HCT116 (cell line): ENCODE measurements at regions not wholly inside any gene's neighbourhood (a gene's known extent, or its start where the extent isn't known, plus 50 kb on each side); places are given as distances from the start of the nearest gene placed in this dataset.

Source experiments
- ATAC-seq: fragments of 200-7000 bp; cut with Tn5 transposase; 2 replicates; pipeline ENCODE4 v1.9.1; 2020; ENCODE audit warnings: mild to moderate bottlenecking, moderate library complexity
- BruUV-seq: library from RNA; stranded (reverse); fragments of 400-500 nt; replicated peaks from 2 replicates; lab custom pipeline; 2021; lab: Mats Ljungman, UMichigan
- CTCF ChIA-PET: fragments of 300-600 bp; sonication (Branson Sonifier 250); formaldehyde crosslinking; loops from one replicate; lab custom pipeline; 2021; ENCODE audit warnings: antibody characterized with exemption; lab: Charles Lee
- POLR2A ChIA-PET: fragments of 300-600, 350-600 bp; sonication (Branson Sonifier 250); formaldehyde crosslinking; loops from one replicate; lab custom pipeline; 2021; ENCODE audit warnings: antibody characterized with exemption; lab: Charles Lee
- RAD21 ChIA-PET, 2 experiments: fragments of 300-600 bp; sonication (Branson Sonifier 250); formaldehyde crosslinking; loops; one replicate each; lab custom pipeline; 2023; ENCODE audit warnings: low total read pairs in 2 of 2; ENCODE audit not compliant: uncharacterized antibody in 2 of 2, unreplicated experiment in 2 of 2, low non-redundant PET in 1 of 2; lab: Charles Lee
- DNase-seq: peaks from one replicate; pipeline ENCODE4 v3.0.0-alpha.2; 2010; ENCODE audit warnings: low read depth, low spot score
- H2AFZ ChIP-seq: fragments of 200-600 bp; shearing (Covaris generic), sonication (generic); 2 replicates; pipeline ENCODE4 v1.6.1; 2017; ENCODE audit warnings: low read depth, mixed run types, mixed read lengths, antibody characterized with exemption, low read length; ENCODE audit not compliant: poor library complexity, severe bottlenecking
- H3K27ac ChIP-seq: 2 replicates; pipeline ENCODE4 v1.5.1; 2012; ENCODE audit warnings: low read depth, low read length
- H3K27me3 ChIP-seq: fragments of 200-600 bp; sonication (generic); 2 replicates; pipeline ENCODE4 v1.6.1; 2016; ENCODE audit warnings: mixed run types, low read length, mixed read lengths; ENCODE audit not compliant: insufficient read depth
- H3K36me3 ChIP-seq, 2 experiments: fragments of 200-500 bp in 1 of 2; fragments of 200-600 bp in 1 of 2; sonication (Bioruptor generic) in 1 of 2; sonication (generic) in 1 of 2; 2 replicates each; pipeline versions ENCODE4 v1.5.1 to v1.6.1; 2014 to 2016; ENCODE audit warnings: low read length in 2 of 2, inconsistent platforms in 1 of 2, mixed read lengths in 1 of 2, mixed run types in 1 of 2; ENCODE audit not compliant: insufficient read depth in 2 of 2, control insufficient read depth in 1 of 2
- H3K4me1 ChIP-seq, 2 experiments: fragments of 200-600 bp in 1 of 2; sonication (generic) in 1 of 2; 2 replicates each; pipeline versions ENCODE4 v1.5.1 to v1.6.1; 2012 to 2017; ENCODE audit warnings: low read length in 2 of 2, inconsistent platforms in 1 of 2, mild to moderate bottlenecking in 1 of 2, mixed read lengths in 1 of 2, mixed run types in 1 of 2, moderate library complexity in 1 of 2; ENCODE audit not compliant: insufficient read depth in 2 of 2, control insufficient read depth in 1 of 2
- H3K4me2 ChIP-seq: fragments of 200-600 bp; sonication (generic); 2 replicates; pipeline ENCODE4 v1.6.1; 2017; ENCODE audit warnings: mixed run types, low read length, mixed read lengths
- H3K4me3 ChIP-seq, 2 experiments: fragments of 200-600 bp in 1 of 2; sonication (generic) in 1 of 2; replicated peaks in 1 of 2; 2 replicates each; pipeline ENCODE4 v1.5.1; 2011 to 2016; ENCODE audit warnings: low read length in 2 of 2, control low read depth in 1 of 2, low read depth in 1 of 2, mild to moderate bottlenecking in 1 of 2, mixed read lengths in 1 of 2, mixed run types in 1 of 2
- H3K79me2 ChIP-seq: fragments of 200-600 bp; sonication (generic); 2 replicates; pipeline ENCODE4 v1.6.1; 2017; ENCODE audit warnings: mild to moderate bottlenecking, mixed run types, low read length, moderate library complexity, mixed read lengths; ENCODE audit not compliant: insufficient read depth
- H3K9ac ChIP-seq: fragments of 200-600 bp; sonication (generic); 2 replicates; pipeline ENCODE4 v1.6.1; 2016; ENCODE audit warnings: low read length, mixed read lengths
- H3K9me2 ChIP-seq: fragments of 200-600 bp; sonication (generic), shearing (Covaris generic); 2 replicates; pipeline ENCODE4 v1.6.1; 2017; ENCODE audit warnings: mixed run types, mild to moderate bottlenecking, moderate library complexity; ENCODE audit not compliant: insufficient read depth
- H3K9me3 ChIP-seq, 2 experiments: fragments of 200-500 bp in 1 of 2; fragments of 200-600 bp in 1 of 2; sonication (Bioruptor generic) in 1 of 2; sonication (generic) in 1 of 2; 2 replicates each; pipeline ENCODE4 v1.6.1; 2014 to 2017; ENCODE audit warnings: low read length in 2 of 2, mixed read lengths in 2 of 2, inconsistent platforms in 1 of 2, low read depth in 1 of 2, mild to moderate bottlenecking in 1 of 2, mixed run types in 1 of 2, moderate library complexity in 1 of 2; ENCODE audit not compliant: control insufficient read depth in 1 of 2, insufficient read depth in 1 of 2
- H4K20me1 ChIP-seq: fragments of 200-600 bp; sonication (generic), shearing (Covaris generic); 2 replicates; pipeline ENCODE4 v1.6.1; 2017; ENCODE audit warnings: mixed run types, mild to moderate bottlenecking, moderate library complexity; ENCODE audit not compliant: insufficient read depth
- CBX3 ChIP-seq: IDR thresholded peaks from 2 replicates; pipeline ENCODE4 v1.6.1; 2012; ENCODE audit warnings: low read depth
- CEBPB ChIP-seq: IDR thresholded peaks from 2 replicates; pipeline ENCODE4 v1.6.1; 2012; ENCODE audit warnings: low read depth
- EGR1 ChIP-seq: IDR thresholded peaks from 2 replicates; pipeline ENCODE4 v1.6.1; 2012; ENCODE audit warnings: low read depth
- ELF1 ChIP-seq: IDR thresholded peaks from 2 replicates; pipeline ENCODE4 v1.6.1; 2012; ENCODE audit warnings: low read depth, borderline replicate concordance
- EZH2 ChIP-seq: fragments of 200-600 bp; sonication (generic); IDR thresholded peaks from 2 replicates; pipeline ENCODE4 v1.6.1; 2017; ENCODE audit warnings: antibody characterized with exemption, mixed run types
- FOSL1 ChIP-seq: IDR thresholded peaks from 2 replicates; pipeline ENCODE4 v1.6.1; 2012; ENCODE audit warnings: low read depth
- RAD21 ChIP-seq: IDR thresholded peaks from 2 replicates; pipeline ENCODE4 v1.6.1; 2012; ENCODE audit warnings: low read depth, mild to moderate bottlenecking
- SP1 ChIP-seq: IDR thresholded peaks from 2 replicates; pipeline ENCODE4 v1.6.1; 2012; ENCODE audit warnings: low read depth
- SRF ChIP-seq: IDR thresholded peaks from 2 replicates; pipeline ENCODE4 v1.6.1; 2012; ENCODE audit warnings: low read depth
- ZFX ChIP-seq: fragments of 450-650 bp; IDR thresholded peaks from 2 replicates; pipeline ENCODE4 v1.6.1; 2017
- ZNF274 ChIP-seq: fragments of 200-500 bp; sonication (Bioruptor generic); IDR thresholded peaks from 2 replicates; pipeline ENCODE4 v1.6.1; 2014; ENCODE audit warnings: mild to moderate bottlenecking, low read depth, low read length, inconsistent platforms
- intact Hi-C: fragments of 100-400 bp; cut with micrococcal nuclease; formaldehyde crosslinking; loops from 2 replicates; pipeline ENCODE4 v1.10.0; 2022
- TF ChIP-seq, protein P1 (sequence below): IDR thresholded peaks from 2 replicates; pipeline ENCODE4 v1.6.1; 2012; ENCODE audit warnings: low read depth

DNA sequence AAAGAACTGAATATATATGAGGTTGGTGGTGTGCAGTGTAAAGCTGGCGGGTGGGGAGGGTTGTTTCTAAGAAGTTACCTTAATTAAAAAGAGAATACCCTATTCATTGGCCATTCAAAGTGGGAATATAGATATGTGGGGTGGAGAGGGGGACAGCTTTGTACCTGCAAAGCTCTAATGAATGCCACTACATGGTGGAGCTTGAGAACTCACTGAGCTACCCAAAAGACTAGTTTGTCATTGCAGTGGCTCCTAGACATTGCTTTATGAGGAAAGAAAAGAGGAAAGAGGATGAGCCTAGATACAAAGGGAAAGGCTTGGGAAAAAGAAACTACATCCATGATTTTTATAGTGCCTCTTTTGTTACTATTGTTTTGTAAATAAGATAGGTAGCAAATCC, 209.9 kb upstream of the SPRY1 start:
- H4K20me1 ChIP-seq: no peaks in the 10 kb centered on the region
- H3K9me3 ChIP-seq: no peaks in the 10 kb centered on the region
- no TSS peak for BruUV-seq
- H3K9ac ChIP-seq: no peak overlapping the region
- H3K79me2 ChIP-seq: no peaks in the 10 kb centered on the region
- no peak overlapping the region for H3K4me3 ChIP-seq
- no peaks in the 10 kb centered on the region for H3K27me3 ChIP-seq
- DNase-seq (no peak), ATAC-seq (no peak)
- POLR2A ChIA-PET: no interaction called here
- RAD21 ChIA-PET: no interaction called here
- H2AFZ ChIP-seq: no peak overlapping the region
- CTCF ChIA-PET: no interaction called here
- H3K4me1 ChIP-seq: no peaks in the 10 kb centered on the region
- intact Hi-C loops: no loop called here
- H3K9me2 ChIP-seq: no peaks in the 10 kb centered on the region
- H3K27ac ChIP-seq: no peak overlapping the region
- TF ChIP-seq SP1 (no peak), ZFX (no peak), RAD21 (no peak), ELF1 (no peak), EGR1 (no peak), CEBPB (no peak), EZH2 (no peak), SRF (no peak), ZNF274 (no peak), FOSL1 (no peak), CBX3 (no peak)
- TF ChIP-seq, protein P1, sequence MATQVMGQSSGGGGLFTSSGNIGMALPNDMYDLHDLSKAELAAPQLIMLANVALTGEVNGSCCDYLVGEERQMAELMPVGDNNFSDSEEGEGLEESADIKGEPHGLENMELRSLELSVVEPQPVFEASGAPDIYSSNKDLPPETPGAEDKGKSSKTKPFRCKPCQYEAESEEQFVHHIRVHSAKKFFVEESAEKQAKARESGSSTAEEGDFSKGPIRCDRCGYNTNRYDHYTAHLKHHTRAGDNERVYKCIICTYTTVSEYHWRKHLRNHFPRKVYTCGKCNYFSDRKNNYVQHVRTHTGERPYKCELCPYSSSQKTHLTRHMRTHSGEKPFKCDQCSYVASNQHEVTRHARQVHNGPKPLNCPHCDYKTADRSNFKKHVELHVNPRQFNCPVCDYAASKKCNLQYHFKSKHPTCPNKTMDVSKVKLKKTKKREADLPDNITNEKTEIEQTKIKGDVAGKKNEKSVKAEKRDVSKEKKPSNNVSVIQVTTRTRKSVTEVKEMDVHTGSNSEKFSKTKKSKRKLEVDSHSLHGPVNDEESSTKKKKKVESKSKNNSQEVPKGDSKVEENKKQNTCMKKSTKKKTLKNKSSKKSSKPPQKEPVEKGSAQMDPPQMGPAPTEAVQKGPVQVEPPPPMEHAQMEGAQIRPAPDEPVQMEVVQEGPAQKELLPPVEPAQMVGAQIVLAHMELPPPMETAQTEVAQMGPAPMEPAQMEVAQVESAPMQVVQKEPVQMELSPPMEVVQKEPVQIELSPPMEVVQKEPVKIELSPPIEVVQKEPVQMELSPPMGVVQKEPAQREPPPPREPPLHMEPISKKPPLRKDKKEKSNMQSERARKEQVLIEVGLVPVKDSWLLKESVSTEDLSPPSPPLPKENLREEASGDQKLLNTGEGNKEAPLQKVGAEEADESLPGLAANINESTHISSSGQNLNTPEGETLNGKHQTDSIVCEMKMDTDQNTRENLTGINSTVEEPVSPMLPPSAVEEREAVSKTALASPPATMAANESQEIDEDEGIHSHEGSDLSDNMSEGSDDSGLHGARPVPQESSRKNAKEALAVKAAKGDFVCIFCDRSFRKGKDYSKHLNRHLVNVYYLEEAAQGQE: no peak
- H3K4me2 ChIP-seq: no peak overlapping the region
- no peaks in the 10 kb centered on the region for H3K36me3 ChIP-seq
